DOHH2 (cell line): ENCODE measurements at regions not wholly inside any gene's neighbourhood (a gene's known extent, or its start where the extent isn't known, plus 50 kb on each side); places are given as distances from the start of the nearest gene placed in this dataset.

Source experiments
- EZH2phosphoT487 ChIP-seq: fragments of 200-600 bp; sonication (generic); IDR thresholded peaks from 2 replicates; pipeline ENCODE4 v1.6.1; 2017; ENCODE audit warnings: borderline replicate concordance, mild to moderate bottlenecking, antibody characterized with exemption, low read length, moderate library complexity, mixed read lengths
- TF ChIP-seq, protein P1 (sequence below): fragments of 200-600 bp; sonication (generic); IDR thresholded peaks from one replicate; pipeline ENCODE4 v1.5.1; 2014; ENCODE audit warnings: antibody characterized with exemption, mild to moderate bottlenecking, low read depth, low read length; ENCODE audit not compliant: poor library complexity, severe bottlenecking

DNA sequence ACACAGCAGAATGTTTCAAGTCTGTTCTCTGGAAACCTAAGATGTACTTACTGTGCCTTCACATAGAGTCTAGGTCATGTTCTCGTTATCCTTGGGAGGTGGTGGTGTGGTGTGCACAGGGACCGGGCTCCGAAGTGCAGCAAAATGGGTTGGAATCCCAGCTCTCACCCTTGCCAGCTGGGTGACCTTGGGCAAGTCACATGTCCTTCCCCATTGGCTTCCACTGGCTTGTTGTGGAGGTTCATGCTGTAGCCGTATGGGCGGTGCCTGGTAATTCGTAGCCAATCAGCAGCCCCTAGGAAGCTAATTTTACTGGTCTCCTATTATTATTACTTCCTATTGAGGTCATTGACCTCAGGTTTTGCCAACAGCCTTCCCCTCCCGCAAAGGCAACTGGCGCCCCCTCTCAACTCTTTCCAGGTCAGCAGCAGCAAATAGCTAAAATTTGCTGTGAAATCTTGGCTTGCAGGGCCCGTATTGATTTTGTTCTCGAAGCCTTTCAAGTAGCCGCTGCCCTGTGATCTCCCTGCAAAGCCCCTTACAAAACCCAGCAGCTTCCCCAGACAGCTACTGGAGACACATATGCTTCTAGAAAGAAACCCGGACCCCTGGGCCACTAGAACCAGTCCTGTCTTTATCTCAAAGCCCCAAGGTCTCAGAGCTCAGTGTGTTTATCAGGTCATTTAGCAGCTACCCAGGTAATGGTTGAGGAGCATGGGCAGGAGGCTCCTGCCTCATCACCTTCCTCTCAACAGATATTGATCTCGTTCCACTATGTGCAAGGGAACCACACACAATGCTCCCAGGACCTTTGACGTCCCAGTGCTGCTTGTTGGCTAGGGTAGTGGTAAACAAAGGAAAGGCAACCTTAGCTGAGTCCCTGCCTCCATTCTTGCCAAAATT lies 66.5 kb upstream of the SLC1A4 start:
- TF ChIP-seq, protein P1, sequence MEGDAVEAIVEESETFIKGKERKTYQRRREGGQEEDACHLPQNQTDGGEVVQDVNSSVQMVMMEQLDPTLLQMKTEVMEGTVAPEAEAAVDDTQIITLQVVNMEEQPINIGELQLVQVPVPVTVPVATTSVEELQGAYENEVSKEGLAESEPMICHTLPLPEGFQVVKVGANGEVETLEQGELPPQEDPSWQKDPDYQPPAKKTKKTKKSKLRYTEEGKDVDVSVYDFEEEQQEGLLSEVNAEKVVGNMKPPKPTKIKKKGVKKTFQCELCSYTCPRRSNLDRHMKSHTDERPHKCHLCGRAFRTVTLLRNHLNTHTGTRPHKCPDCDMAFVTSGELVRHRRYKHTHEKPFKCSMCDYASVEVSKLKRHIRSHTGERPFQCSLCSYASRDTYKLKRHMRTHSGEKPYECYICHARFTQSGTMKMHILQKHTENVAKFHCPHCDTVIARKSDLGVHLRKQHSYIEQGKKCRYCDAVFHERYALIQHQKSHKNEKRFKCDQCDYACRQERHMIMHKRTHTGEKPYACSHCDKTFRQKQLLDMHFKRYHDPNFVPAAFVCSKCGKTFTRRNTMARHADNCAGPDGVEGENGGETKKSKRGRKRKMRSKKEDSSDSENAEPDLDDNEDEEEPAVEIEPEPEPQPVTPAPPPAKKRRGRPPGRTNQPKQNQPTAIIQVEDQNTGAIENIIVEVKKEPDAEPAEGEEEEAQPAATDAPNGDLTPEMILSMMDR = peak; percentile 39
- no peak for TF ChIP-seq EZH2phosphoT487
